PC-9 (cell line): ENCODE measurements at regions not wholly inside any gene's neighbourhood (a gene's known extent, or its start where the extent isn't known, plus 50 kb on each side); places are given as distances from the start of the nearest gene placed in this dataset.
A peak's percentile ranks its signal among the peaks of the same experiment; 100 is the strongest.

Experiments
- BruUV-seq: library from RNA; stranded (reverse); fragments of 400-500 nt; replicated peaks from 2 replicates; lab custom pipeline; 2021; lab: Mats Ljungman, UMichigan
- CTCF ChIA-PET: fragments of 300-600 bp; sonication (Branson Sonifier 250); formaldehyde crosslinking; loops from one replicate; lab custom pipeline; 2022; ENCODE audit warnings: antibody characterized with exemption; lab: Charles Lee
- POLR2A ChIA-PET: fragments of 300-600 bp; sonication (Branson Sonifier 250); formaldehyde crosslinking; loops from one replicate; lab custom pipeline; 2022; ENCODE audit warnings: antibody characterized with exemption; ENCODE audit not compliant: unreplicated experiment; lab: Charles Lee
- DNase-seq, 2 experiments: peaks; one replicate each; pipeline versions ENCODE4 v3.0.0 to v3.0.0-alpha.2; 2015 to 2022; ENCODE audit warnings: mixed read lengths in 1 of 2
- H2AFZ ChIP-seq: fragments of 200-600 bp; sonication (generic); 2 replicates; pipeline ENCODE4 v1.8.1; 2017; ENCODE audit warnings: antibody characterized with exemption
- H3F3A ChIP-seq: fragments of 200-600 bp; sonication (generic); 2 replicates; pipeline ENCODE4 v1.8.1; 2017; ENCODE audit warnings: antibody characterized with exemption, mild to moderate bottlenecking, low read depth; ENCODE audit not compliant: insufficient read depth
- H3K27ac ChIP-seq: fragments of 200-600 bp; sonication (generic); 2 replicates; pipeline ENCODE4 v1.6.1; 2016; ENCODE audit warnings: mixed run types
- H3K27me3 ChIP-seq: fragments of 200-600 bp; sonication (generic); 2 replicates; pipeline ENCODE4 v1.6.1; 2016; ENCODE audit warnings: low read depth, mixed run types; ENCODE audit not compliant: insufficient read depth
- H3K36me3 ChIP-seq: fragments of 200-600 bp; sonication (generic); 2 replicates; pipeline ENCODE4 v1.6.1; 2016; ENCODE audit warnings: low read depth, mixed run types
- H3K4me1 ChIP-seq: fragments of 200-600 bp; sonication (generic); replicated peaks from 2 replicates; pipeline ENCODE4 v1.6.1; 2016; ENCODE audit warnings: mixed run types; ENCODE audit not compliant: insufficient read depth
- H3K4me2 ChIP-seq: fragments of 200-600 bp; sonication (generic); 2 replicates; pipeline ENCODE4 v1.6.1; 2017; ENCODE audit warnings: mixed run types
- H3K4me3 ChIP-seq: fragments of 200-600 bp; sonication (generic); 2 replicates; pipeline ENCODE4 v1.6.1; 2016; ENCODE audit warnings: mixed run types
- H3K79me2 ChIP-seq: fragments of 200-600 bp; sonication (generic); 2 replicates; pipeline ENCODE4 v1.6.1; 2017; ENCODE audit warnings: low read depth, mixed run types
- H3K9me2 ChIP-seq: fragments of 200-600 bp; sonication (generic); 2 replicates; pipeline ENCODE4 v1.8.1; 2017; ENCODE audit warnings: mild to moderate bottlenecking; ENCODE audit not compliant: insufficient read depth
- H3K9me3 ChIP-seq: fragments of 200-600 bp; sonication (generic); 2 replicates; pipeline ENCODE4 v1.8.1; 2016; ENCODE audit warnings: low read depth; ENCODE audit not compliant: insufficient read depth
- H4K20me1 ChIP-seq: fragments of 200-600 bp; sonication (generic); 2 replicates; pipeline ENCODE4 v1.8.1; 2017; ENCODE audit not compliant: insufficient read depth
- EZH2 ChIP-seq: fragments of 200-600 bp; sonication (generic); IDR thresholded peaks from 2 replicates; pipeline ENCODE4 v1.8.0; 2017; ENCODE audit warnings: antibody characterized with exemption, low read depth
- intact Hi-C: fragments of 100-400 bp; cut with micrococcal nuclease; formaldehyde crosslinking; loops from one replicate; pipeline ENCODE4 v1.10.0; 2022; ENCODE audit not compliant: unreplicated experiment
- TF ChIP-seq, protein P1 (sequence below): fragments of 200-600 bp; sonication (generic); conservative IDR thresholded peaks from 2 replicates; pipeline ENCODE4 v1.6.1; 2017; ENCODE audit warnings: mixed run types, antibody characterized with exemption, mild to moderate bottlenecking, moderate library complexity

DNA sequence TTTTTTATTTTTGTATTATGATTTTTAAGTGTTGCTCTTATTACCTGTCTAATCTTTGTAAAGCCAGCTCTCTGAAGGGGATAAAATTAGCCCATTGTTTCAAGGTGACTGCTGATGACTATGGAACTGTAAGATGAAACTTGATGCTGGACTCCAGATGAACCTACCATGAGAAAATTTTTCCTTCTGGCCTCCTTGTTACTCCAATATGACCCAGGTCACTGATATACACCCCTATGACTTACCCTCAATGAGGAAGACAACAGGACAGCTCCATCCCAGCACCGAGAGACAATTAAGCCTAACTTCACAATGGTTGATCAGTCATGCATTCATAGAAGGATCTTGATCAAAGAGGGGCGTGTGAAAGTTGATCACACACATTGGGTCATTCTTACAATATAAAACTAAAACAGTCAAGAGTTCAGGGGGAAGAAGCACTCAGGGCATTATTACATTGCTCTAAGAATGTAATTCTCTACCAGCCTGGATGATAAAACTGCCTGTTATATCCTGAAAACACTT is 230.8 kb upstream of the AGTR2 start:
- H3K4me3 ChIP-seq: no peak overlapping the region
- 0 out of 2 replicates have a peak, but pooled peaks cover 3% of the 10 kb centered on the region for H3K36me3 ChIP-seq
- no peaks in the 10 kb centered on the region for H3K27me3 ChIP-seq
- H3K9me2 ChIP-seq: no peaks in the 10 kb centered on the region
- intact Hi-C loops: loop anchor here (1.0 to 10.0 kb wide), 2 partner anchors 41 to 285 kb away; no protein-coding TSS in a partner anchor
- BruUV-seq: no TSS peak
- no peak for TF ChIP-seq EZH2
- TF ChIP-seq, protein P1, sequence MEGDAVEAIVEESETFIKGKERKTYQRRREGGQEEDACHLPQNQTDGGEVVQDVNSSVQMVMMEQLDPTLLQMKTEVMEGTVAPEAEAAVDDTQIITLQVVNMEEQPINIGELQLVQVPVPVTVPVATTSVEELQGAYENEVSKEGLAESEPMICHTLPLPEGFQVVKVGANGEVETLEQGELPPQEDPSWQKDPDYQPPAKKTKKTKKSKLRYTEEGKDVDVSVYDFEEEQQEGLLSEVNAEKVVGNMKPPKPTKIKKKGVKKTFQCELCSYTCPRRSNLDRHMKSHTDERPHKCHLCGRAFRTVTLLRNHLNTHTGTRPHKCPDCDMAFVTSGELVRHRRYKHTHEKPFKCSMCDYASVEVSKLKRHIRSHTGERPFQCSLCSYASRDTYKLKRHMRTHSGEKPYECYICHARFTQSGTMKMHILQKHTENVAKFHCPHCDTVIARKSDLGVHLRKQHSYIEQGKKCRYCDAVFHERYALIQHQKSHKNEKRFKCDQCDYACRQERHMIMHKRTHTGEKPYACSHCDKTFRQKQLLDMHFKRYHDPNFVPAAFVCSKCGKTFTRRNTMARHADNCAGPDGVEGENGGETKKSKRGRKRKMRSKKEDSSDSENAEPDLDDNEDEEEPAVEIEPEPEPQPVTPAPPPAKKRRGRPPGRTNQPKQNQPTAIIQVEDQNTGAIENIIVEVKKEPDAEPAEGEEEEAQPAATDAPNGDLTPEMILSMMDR: no peak
- H3K4me2 ChIP-seq: peak overlapping the region; percentile 60
- 0 out of 2 replicates have a peak, but pooled peaks cover 5% of the 10 kb centered on the region for H4K20me1 ChIP-seq
- peaks cover 28% of the 10 kb centered on the region for H3K4me1 ChIP-seq
- H3K9me3 ChIP-seq: no peaks in the 10 kb centered on the region
- peaks cover 16% of the 10 kb centered on the region for H3K79me2 ChIP-seq
- peaks cover 17% of the 10 kb centered on the region for H3F3A ChIP-seq
- ChIA-PET CTCF (no interaction called here), POLR2A (interaction anchor here (0.5 kb wide), 2 partner anchors 256 to 332 kb away, joined by 3 to 7 read pairs; no protein-coding TSS in a partner anchor)
- H2AFZ ChIP-seq: no peak overlapping the region
- peak overlapping the region; percentile 25; the same call in 1 of the 2 replicates for H3K27ac ChIP-seq
- no peak for DNase-seq

- ChIA-PET CTCF (no interaction called here), POLR2A (interaction anchor here (0.5 kb wide), 2 partner anchors 255 to 333 kb away, joined by 3 to 7 read pairs; no protein-coding TSS in a partner anchor)
- Histone ChIP-seq H3K36me3 (0 out of 2 replicates have a peak, but pooled peaks cover 3% of the 10 kb centered on the region), H3F3A (peaks cover 17% of the 10 kb centered on the region), H3K79me2 (peaks cover 16% of the 10 kb centered on the region), H3K27ac (peak overlapping the region; percentile 25), H3K9me3 (no peaks in the 10 kb centered on the region), H3K4me1 (peaks cover 28% of the 10 kb centered on the region), H3K27me3 (no peaks in the 10 kb centered on the region), H2AFZ (no peak overlapping the region), H3K4me2 (peak overlapping the region; percentile 60), H3K9me2 (no peaks in the 10 kb centered on the region), H4K20me1 (0 out of 2 replicates have a peak, but pooled peaks cover 5% of the 10 kb centered on the region), H3K4me3 (peak overlapping the region; percentile 5; the same call in 1 of the 2 replicates)
- no TSS peak for BruUV-seq
- peak; percentile 28 to 75 for DNase-seq
- intact Hi-C loops: loop anchor here (1.0 to 10.0 kb wide), 2 partner anchors 42 to 286 kb away; no protein-coding TSS in a partner anchor
- no peak for TF ChIP-seq EZH2
- TF ChIP-seq, protein P1: peak; percentile 25
Observed at GRCh38 chrX:115940348-115940747, 230.2 kb upstream of the AGTR2 start.

DNA sequence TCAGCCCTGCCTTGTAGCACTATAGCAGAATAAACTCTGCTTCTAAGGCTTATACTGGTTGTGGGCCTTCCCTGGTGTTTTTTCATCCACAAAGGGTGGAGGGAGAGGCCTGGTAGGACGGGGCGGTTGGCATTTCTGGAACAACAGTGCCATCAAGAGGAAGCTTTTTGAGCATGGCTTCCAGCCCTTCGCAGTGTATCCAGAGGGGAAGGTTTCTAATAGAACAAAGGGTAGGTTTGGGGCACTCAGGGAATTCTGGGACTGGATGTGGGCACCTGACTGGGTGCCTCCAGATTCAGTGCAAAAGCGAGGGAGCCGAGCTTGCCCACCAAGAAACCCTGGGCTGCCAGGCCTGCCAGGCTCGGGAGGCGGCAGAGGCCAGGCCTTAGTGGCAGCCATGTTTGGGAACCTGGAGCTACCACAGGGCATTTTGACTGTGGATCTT is 229.6 kb upstream of the AGTR2 start:
- peak overlapping the region; percentile 25; the same call in 1 of the 2 replicates for H3K27ac ChIP-seq
- H3K4me1 ChIP-seq: peaks cover 28% of the 10 kb centered on the region
- no TSS peak for BruUV-seq
- peak overlapping the region; percentile 60 for H3K4me2 ChIP-seq
- 0 out of 2 replicates have a peak, but pooled peaks cover 5% of the 10 kb centered on the region for H4K20me1 ChIP-seq
- H3K79me2 ChIP-seq: peaks cover 18% of the 10 kb centered on the region
- CTCF ChIA-PET: no interaction called here
- POLR2A ChIA-PET: no interaction called here
- no peaks in the 10 kb centered on the region for H3K9me2 ChIP-seq
- H3K36me3 ChIP-seq: 0 out of 2 replicates have a peak, but pooled peaks cover 3% of the 10 kb centered on the region
- no peaks in the 10 kb centered on the region for H3K27me3 ChIP-seq
- no peak overlapping the region for H2AFZ ChIP-seq
- intact Hi-C loops: loop anchor here (1.0 to 10.0 kb wide), 2 partner anchors 43 to 286 kb away; no protein-coding TSS in a partner anchor
- DNase-seq: peak; percentile 81 to 82
- no peaks in the 10 kb centered on the region for H3K9me3 ChIP-seq
- H3F3A ChIP-seq: peaks cover 17% of the 10 kb centered on the region
- H3K4me3 ChIP-seq: peak overlapping the region; percentile 39; the same call in 1 of the 2 replicates
- TF ChIP-seq EZH2: no peak
- TF ChIP-seq, protein P1: peak; percentile 78
